D721Med (cell line): ENCODE measurements at regions not wholly inside any gene's neighbourhood (a gene's known extent, or its start where the extent isn't known, plus 50 kb on each side); places are given as distances from the start of the nearest gene placed in this dataset.

ENCODE experiments used
- DNase-seq: peaks from one replicate; pipeline ENCODE4 v3.0.0; 2011; ENCODE audit warnings: low spot score; ENCODE audit not compliant: insufficient read length
- FAIRE-seq: peaks from 2 replicates; lab custom pipeline; 2011; peaks lifted over from hg19 to GRCh38; lab: Jason Lieb, UNC
- CTCF ChIP-seq: IDR thresholded peaks from 2 replicates; pipeline ENCODE4 v1.5.1; 2012; ENCODE audit warnings: mild to moderate bottlenecking, control low read depth; ENCODE audit not compliant: insufficient read depth; ENCODE audit errors: missing control alignments

GRCh38 chr5:92401492-92401891, 1018.4 kb upstream of the ARRDC3 start:
- no peak for TF ChIP-seq CTCF
- DNase-seq (no peak), FAIRE-seq (no peak)

GRCh38 chr5:92394936-92395335, 1011.8 kb upstream of the ARRDC3 start:
- FAIRE-seq (no peak), DNase-seq (no peak)
- TF ChIP-seq CTCF: no peak

GRCh38 chr5:92390657-92391056, 1007.5 kb upstream of the ARRDC3 start:
- TF ChIP-seq CTCF: no peak
- DNase-seq (no peak), FAIRE-seq (no peak)

DNA sequence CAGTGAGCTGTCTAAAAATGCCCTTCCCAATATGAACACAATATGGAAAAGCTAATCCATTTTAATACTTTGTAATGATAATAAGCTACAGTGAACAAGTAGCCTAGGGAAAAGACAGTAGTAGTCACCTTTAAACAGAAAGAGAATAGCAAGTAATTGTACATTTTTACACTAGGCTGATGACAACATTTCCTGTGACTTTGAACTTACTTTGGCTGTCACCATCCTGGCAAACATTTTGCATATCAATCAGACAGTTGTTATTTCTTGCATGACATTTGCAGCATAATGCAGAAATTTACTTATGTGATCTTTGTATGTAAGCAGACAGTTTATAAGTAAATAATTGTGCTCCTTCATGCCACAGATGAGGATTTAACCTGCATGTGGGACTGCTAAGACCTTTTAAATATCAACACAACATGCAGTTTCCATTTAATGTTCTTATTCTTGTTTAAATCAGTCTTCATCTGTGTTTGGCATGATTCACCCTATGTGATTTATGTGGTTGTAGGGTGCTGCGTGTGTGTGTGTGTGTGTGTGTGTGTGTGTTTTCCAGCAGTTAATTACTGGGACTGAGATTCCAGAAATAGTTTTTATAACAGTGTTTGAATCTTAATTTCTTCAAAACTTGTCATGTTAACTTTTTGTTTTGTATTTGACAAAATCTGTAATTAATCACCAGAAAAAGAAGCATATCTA, 997.1 kb upstream of the ARRDC3 start:
- TF ChIP-seq CTCF: no peak
- peak; percentile 11 for FAIRE-seq
- DNase-seq: no peak

DNA sequence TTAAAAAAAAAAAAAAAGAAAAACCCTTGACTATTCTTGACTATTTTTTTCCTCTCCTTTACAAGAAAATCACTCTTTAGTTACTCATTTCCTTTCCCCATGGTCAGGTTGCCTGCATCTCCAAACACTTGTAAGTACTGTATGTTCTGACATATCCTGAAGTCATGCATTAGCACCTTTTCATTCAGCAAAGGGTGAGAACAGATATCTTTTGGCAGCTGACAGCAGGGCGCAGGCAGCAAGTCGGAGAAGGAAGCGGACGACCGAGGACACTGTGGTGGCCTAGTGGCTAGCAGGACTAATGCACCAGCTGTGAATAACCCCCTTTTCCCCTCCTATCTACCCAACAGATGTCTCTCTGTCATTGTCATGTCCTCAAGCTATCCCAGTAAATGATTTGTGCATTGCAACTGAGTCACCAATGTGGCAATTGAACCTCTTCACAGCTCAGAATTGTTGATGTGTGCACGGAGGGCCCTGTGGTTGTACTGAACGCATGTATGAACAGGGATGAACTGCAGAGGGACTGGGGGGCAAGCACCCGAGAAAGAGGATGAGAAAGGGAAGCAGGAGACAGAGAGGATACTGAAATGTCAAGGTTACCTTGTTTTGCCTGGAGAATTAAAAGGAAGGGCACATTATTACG, 996.0 kb upstream of the ARRDC3 start:
- no peak for DNase-seq

DNA sequence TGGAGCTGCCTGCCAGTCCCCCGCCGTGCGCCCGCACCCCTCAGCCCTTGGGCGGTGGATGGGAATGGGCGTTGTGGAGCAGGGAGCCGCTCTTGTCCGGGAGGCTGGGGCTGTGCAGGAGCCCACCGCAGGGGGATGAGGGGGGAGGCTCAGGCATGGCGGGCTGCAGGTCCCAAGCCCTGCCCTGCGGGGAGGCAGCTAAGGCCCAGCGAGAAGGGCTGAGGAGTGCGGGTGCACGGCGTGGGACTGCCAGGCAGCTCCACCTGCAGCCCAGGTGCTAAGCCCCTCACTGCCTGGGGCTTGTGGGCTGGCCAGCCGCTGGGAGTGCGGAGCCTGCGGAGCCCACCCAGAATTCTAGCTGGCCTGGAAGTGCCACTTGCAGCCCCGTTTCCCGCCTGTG, 991.7 kb upstream of the ARRDC3 start:
- FAIRE-seq (no peak), DNase-seq (no peak)
- TF ChIP-seq CTCF: no peak

More for the DNA sequence above, 996.0 kb upstream of the ARRDC3 start:
- TF ChIP-seq CTCF: no peak
- FAIRE-seq: no peak

DNA sequence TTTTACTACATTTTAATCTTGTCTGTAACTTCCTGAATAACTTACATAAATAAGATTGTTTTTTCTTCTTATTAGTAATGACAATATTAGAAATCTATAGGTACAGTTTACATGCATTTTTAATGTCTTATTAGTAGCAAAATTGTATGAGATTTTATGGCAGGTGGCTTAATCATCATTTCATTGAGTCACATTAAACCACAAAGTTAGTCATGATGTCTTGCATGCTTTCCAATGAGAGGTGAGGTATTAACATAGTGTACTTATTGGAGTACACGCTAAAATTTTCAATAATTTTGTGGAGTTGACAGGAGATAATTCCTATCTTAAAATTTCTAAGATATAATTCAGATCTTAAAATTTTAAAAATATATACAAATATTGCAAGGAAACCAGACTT, 989.6 kb upstream of the ARRDC3 start:
- FAIRE-seq (no peak), DNase-seq (no peak)
- no peak for TF ChIP-seq CTCF
